ENCODE measurements at regions not wholly inside any gene's neighbourhood (a gene's known extent, or its start where the extent isn't known, plus 50 kb on each side); places are given as distances from the start of the nearest gene placed in this dataset.

GRCh38 chr1:239040523-239040922, 345.8 kb upstream of the CHRM3 start:
- TF ChIP-seq GABPA (IDR thresholded peaks at IDR 0.05 in 1 of 2, conservative IDR thresholded peaks at IDR 0.05 in 1 of 2) (no peak), ATF3 (IDR thresholded peaks at IDR 0.05) (no peak), CTCF (IDR thresholded peaks at IDR 0.05; ENCODE audit: low read depth, low read length, missing input control) (no peak), REST (IDR thresholded peaks at IDR 0.05) (no peak), RAD21 (IDR thresholded peaks at IDR 0.05) (no peak), JUND (IDR thresholded peaks at IDR 0.05) (no peak), SP1 (IDR thresholded peaks at IDR 0.05) (no peak), MAX (IDR thresholded peaks at IDR 0.05) (no peak), RXRA (IDR thresholded peaks at IDR 0.05) (no peak), YY1 (IDR thresholded peaks at IDR 0.05) (no peak), FOXA1 (IDR thresholded peaks at IDR 0.05) (no peak), TAF1 (conservative IDR thresholded peaks at IDR 0.05) (no peak), EGR1 (IDR thresholded peaks at IDR 0.05; ENCODE audit: low read depth in 2 of 2) (no peak)
